Gastroesophageal sphincter (tissue), 4 donors: ENCODE measurements at regions not wholly inside any gene's neighbourhood (a gene's known extent, or its start where the extent isn't known, plus 50 kb on each side); places are given as distances from the start of the nearest gene placed in this dataset.

Experiments used
- ATAC-seq: fragments of 150-250 bp; one replicate; pipeline ENCODE4 v1.9.1; 2016; ENCODE audit warnings: mild to moderate bottlenecking, moderate library complexity
- H3K27ac ChIP-seq, 4 donors: fragments of 200-600 bp; sonication (generic) in 3 of 4; 1 replicate in 3 of 4; 2 replicates in 1 of 4; pipeline ENCODE4 v1.5.1; 2016 to 2019
- H3K27me3 ChIP-seq: fragments of 200-600 bp; sonication (generic); one replicate; pipeline ENCODE4 v1.5.1; 2019
- H3K36me3 ChIP-seq, 2 donors: fragments of 200-600 bp; sonication (generic); one replicate each; pipeline ENCODE4 v1.5.1; 2019; ENCODE audit warnings: control low read depth in 1 of 2
- H3K4me1 ChIP-seq, 3 donors: fragments of 200-600 bp; sonication (generic); 1 replicate in 2 of 3; 2 replicates in 1 of 3; pipeline ENCODE4 v1.5.1; 2016 to 2019; ENCODE audit warnings: control low read depth in 2 of 3
- H3K4me3 ChIP-seq, 2 donors: fragments of 200-600 bp; sonication (generic); one replicate each; pipeline ENCODE4 v1.5.1; 2019; ENCODE audit warnings: mild to moderate bottlenecking in 1 of 2, moderate library complexity in 1 of 2
- H3K9me3 ChIP-seq, 3 donors: fragments of 200-600 bp; sonication (generic); one replicate each; pipeline ENCODE4 v1.5.1; 2017 to 2019; ENCODE audit warnings: control low read depth in 2 of 3
- EP300 ChIP-seq: sonication (generic); formaldehyde crosslinking; IDR thresholded peaks from one replicate; pipeline ENCODE4 v1.6.1; 2017; ENCODE audit warnings: antibody characterized with exemption, mild to moderate bottlenecking
- POLR2A ChIP-seq, 2 donors: fragments of 450-650 bp; IDR thresholded peaks; one replicate each; pipeline ENCODE4 v1.6.1; 2017; ENCODE audit warnings: antibody characterized with exemption in 2 of 2, mild to moderate bottlenecking in 2 of 2, moderate library complexity in 1 of 2
- POLR2AphosphoS5 ChIP-seq: sonication (generic); formaldehyde crosslinking; IDR thresholded peaks from one replicate; pipeline ENCODE4 v1.6.1; 2017; ENCODE audit warnings: antibody characterized with exemption
- WGBS, 2 donors: methylation state at CpG; one replicate each; pipeline ENCODE4 v1.1.5; 2018; ENCODE audit warnings: low coverage in 1 of 2; 5-methylcytosine and 5-hydroxymethylcytosine counted together
- TF ChIP-seq, protein P1 (sequence below), 4 experiments: fragments of 200-600 bp in 2 of 4; fragments of 450-650 bp in 2 of 4; sonication (generic) in 1 of 4; IDR thresholded peaks; one replicate each; pipeline ENCODE4 v1.5.1; 2017 to 2019; ENCODE audit warnings: antibody characterized with exemption in 4 of 4, mild to moderate bottlenecking in 2 of 4, moderate library complexity in 2 of 4

DNA sequence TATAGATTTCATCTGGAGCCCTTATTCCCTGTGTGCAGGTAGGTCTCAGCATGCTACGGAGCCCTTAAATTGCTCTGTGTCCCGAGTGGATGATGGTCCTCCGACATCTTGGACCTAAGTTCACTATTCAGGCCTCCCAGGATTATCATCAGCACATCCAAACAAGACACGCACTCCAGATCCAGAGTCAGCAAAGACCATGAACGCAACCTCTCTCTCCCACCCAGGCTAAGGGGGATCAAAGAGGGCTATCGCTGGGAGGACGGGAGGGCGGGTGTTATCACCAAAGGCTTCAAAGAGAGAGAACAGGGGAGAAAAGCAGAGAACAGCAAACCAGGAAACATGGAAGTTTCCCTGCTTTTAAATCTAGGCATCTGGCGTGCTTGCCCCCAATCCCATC, 659.4 kb downstream of the TBC1D22A start:
- ATAC-seq: no peak
- Histone ChIP-seq H3K4me3 (no peak overlapping the region), H3K27ac (no peak overlapping the region), H3K27me3 (peaks cover 54% of the 10 kb centered on the region), H3K9me3 (peaks cover 0 to 11% (median 0%) of the 10 kb centered on the region in 3 donors), H3K4me1 (no peaks in the 10 kb centered on the region), H3K36me3 (no peaks in the 10 kb centered on the region)
- no peak for TF ChIP-seq POLR2AphosphoS5
- TF ChIP-seq EP300: no peak
- 74 to 90% methylated on average over 6 of the region's 9 CpGs for WGBS, 2 donors

DNA sequence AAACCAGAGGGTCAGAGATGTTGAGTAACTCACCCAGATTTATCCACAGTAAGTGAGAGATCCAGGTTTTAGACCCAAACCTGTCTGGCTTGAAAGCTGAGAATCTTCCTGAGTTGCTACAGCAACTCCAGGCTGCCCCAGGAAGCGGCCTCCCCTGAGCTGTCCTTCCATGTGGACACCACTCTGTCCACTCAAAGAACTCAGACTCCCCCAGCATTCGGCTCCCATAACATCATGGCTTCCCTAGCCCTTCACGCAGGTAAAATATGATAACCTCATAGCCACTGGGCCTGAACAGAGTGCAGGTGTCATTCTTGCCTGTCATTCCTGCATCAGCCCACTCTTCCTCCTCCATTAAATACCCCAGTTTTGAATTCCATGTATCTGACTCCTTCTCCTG, 657.8 kb downstream of the TBC1D22A start:
- H3K4me3 ChIP-seq: no peak overlapping the region
- no peak for TF ChIP-seq POLR2AphosphoS5
- H3K9me3 ChIP-seq: peaks cover 0 to 17% (median 0%) of the 10 kb centered on the region in 3 donors
- no peaks in the 10 kb centered on the region for H3K4me1 ChIP-seq
- no peak for ATAC-seq
- H3K27ac ChIP-seq: no peak overlapping the region
- 63 to 75% methylated on average over 3 of the region's 3 CpGs for WGBS, 2 donors
- H3K27me3 ChIP-seq: peaks cover 48% of the 10 kb centered on the region
- H3K36me3 ChIP-seq: no peaks in the 10 kb centered on the region

DNA sequence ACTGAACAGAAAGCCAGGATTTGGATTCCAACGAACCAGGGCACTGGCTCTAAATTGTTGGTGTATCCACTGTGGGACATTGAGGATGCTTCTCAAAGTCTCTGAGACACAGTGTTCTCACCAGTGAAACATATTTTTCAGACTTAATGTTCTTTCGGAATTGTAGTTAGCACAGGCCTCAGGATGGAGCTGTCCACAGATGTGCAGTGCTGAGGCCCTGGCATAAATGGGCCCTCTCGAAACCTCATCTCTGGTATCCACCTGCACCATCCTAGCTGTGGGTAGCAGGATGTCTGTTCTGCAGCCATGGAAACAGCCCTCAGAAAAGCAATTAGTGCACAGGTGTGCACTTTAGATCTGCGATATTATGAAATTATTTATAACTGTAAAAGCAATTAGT, 656.8 kb downstream of the TBC1D22A start:
- Histone ChIP-seq H3K9me3 (peaks cover 0 to 17% (median 0%) of the 10 kb centered on the region in 3 donors), H3K4me3 (no peak overlapping the region), H3K27me3 (peaks cover 41% of the 10 kb centered on the region), H3K27ac (no peak overlapping the region), H3K4me1 (no peaks in the 10 kb centered on the region), H3K36me3 (no peaks in the 10 kb centered on the region)
- 59 to 75% methylated on average over 3 of the region's 4 CpGs for WGBS, 2 donors
- no peak for ATAC-seq
- TF ChIP-seq POLR2A (IDR thresholded peaks at IDR 0.05): no peak
- no peak for TF ChIP-seq POLR2AphosphoS5
- TF ChIP-seq, protein P1, sequence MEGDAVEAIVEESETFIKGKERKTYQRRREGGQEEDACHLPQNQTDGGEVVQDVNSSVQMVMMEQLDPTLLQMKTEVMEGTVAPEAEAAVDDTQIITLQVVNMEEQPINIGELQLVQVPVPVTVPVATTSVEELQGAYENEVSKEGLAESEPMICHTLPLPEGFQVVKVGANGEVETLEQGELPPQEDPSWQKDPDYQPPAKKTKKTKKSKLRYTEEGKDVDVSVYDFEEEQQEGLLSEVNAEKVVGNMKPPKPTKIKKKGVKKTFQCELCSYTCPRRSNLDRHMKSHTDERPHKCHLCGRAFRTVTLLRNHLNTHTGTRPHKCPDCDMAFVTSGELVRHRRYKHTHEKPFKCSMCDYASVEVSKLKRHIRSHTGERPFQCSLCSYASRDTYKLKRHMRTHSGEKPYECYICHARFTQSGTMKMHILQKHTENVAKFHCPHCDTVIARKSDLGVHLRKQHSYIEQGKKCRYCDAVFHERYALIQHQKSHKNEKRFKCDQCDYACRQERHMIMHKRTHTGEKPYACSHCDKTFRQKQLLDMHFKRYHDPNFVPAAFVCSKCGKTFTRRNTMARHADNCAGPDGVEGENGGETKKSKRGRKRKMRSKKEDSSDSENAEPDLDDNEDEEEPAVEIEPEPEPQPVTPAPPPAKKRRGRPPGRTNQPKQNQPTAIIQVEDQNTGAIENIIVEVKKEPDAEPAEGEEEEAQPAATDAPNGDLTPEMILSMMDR (IDR thresholded peaks at IDR 0.05): no peak
- TF ChIP-seq EP300: no peak

DNA sequence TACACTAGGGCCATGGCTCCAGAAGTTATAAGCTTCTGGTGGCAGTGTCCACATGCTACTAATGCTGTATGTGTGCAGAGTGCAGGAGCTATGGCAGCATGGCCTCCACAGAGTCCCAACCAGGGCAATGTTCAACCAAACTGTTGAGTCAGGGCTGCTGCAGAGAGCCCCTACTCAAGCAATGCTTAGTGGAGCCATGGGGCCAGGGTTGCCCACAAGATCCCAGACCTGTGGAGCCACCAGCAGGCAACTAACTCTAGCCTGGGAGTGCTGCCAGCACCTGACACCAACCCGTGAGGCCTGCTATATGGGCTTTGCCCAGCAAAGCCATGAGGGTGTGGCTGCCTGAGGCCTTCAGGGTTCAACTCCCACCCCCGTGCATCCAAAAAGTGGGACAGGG, 655.2 kb downstream of the TBC1D22A start:
- H3K27me3 ChIP-seq: peaks cover 25% of the 10 kb centered on the region
- peaks cover 0 to 17% (median 0%) of the 10 kb centered on the region in 3 donors for H3K9me3 ChIP-seq
- H3K4me1 ChIP-seq: no peaks in the 10 kb centered on the region
- no peak overlapping the region for H3K27ac ChIP-seq
- H3K36me3 ChIP-seq: no peaks in the 10 kb centered on the region
- TF ChIP-seq POLR2AphosphoS5: no peak
- ATAC-seq: no peak
- no peak overlapping the region for H3K4me3 ChIP-seq
- 44 to 80% methylated on average over 1 to 2 of the region's 2 CpGs for WGBS, 2 donors

DNA sequence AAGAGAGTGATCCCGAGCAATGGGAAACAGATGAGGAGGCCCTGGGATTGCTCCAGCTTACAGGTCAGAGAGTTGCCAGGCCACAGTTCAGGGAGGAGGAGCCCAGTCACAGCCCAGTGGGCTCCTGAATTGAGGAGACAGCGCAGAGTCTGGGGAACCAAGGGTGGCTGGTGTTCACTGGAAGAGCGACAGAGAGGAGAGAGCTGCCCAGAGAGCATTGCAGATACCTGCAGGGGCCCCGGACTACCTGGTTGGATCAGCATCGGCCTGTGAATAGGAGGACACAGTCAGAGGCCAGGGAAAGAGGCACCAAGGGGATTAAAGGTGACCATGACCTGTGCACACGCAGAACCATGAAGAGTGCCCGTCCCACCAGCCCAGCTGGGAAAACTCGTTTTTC, 648.6 kb downstream of the TBC1D22A start:
- Histone ChIP-seq H3K27ac (no peak overlapping the region), H3K9me3 (no peaks in the 10 kb centered on the region), H3K36me3 (no peaks in the 10 kb centered on the region), H3K4me1 (no peaks in the 10 kb centered on the region), H3K4me3 (no peak overlapping the region), H3K27me3 (peaks cover 48% of the 10 kb centered on the region)
- 83 to 85% methylated on average over 6 to 8 of the region's 8 CpGs for WGBS, 2 donors
- ATAC-seq: no peak
- TF ChIP-seq EP300: no peak
- TF ChIP-seq POLR2A (IDR thresholded peaks at IDR 0.05): no peak
- TF ChIP-seq, protein P1 (IDR thresholded peaks at IDR 0.05): no peak
- TF ChIP-seq POLR2AphosphoS5: no peak

DNA sequence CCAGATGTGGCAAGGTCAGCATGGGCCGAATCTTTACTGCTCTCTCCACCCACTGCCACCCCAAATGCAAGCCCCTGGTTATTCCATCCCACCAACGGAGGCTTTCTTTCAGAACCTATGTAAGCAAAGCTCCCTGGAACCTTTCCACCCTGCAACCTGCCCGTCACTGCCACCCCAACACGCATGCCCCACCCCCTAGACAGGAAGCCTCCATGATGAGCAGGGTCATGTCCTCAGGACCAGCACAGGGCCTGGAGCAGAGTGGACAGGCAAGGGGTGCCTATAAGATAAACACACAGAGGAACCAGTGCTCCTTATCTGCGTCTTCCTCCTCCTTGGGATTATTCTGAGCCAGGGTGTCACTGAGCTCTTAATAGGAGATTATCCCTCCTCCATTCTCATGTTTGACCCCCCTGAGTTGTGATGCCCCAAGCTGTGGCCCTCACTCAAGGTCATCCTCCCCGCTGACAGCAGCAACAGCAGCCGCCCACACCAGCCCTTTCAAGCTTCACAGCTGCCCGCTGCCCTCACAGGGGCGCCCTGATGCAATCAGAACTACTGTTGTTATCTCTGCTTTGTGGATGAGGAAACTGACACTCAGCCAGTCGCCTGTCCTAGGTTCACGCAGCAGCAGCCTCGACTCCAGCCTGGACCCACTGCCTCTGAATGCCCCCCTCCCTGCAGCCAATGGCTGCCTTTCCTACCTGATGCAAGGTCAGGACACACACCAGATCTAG, 647.3 kb downstream of the TBC1D22A start:
- ATAC-seq: no peak
- WGBS, 2 donors: 60 to 89% methylated on average over 3 to 6 of the region's 12 CpGs

More for the DNA sequence above, 647.3 kb downstream of the TBC1D22A start:
- H3K9me3 ChIP-seq: no peaks in the 10 kb centered on the region
- H3K4me1 ChIP-seq: no peaks in the 10 kb centered on the region
- no peaks in the 10 kb centered on the region for H3K36me3 ChIP-seq
- H3K27ac ChIP-seq: no peak overlapping the region
- H3K4me3 ChIP-seq: no peak overlapping the region
- no peak for TF ChIP-seq POLR2A (IDR thresholded peaks at IDR 0.05)
- TF ChIP-seq, protein P1 (IDR thresholded peaks at IDR 0.05): no peak
- TF ChIP-seq POLR2AphosphoS5: no peak
- no peak for TF ChIP-seq EP300
- peaks cover 50% of the 10 kb centered on the region for H3K27me3 ChIP-seq
